Stimulated activated effector memory CD8-positive, alpha-beta T cell treated with anti-CD3 and anti-CD28 coated beads, Interleukin-12 subunit alpha, Interleukin-12 subunit beta, amount 100 ng/mL, for 72 hours (primary cell): ENCODE measurements at regions not wholly inside any gene's neighbourhood (a gene's known extent, or its start where the extent isn't known, plus 50 kb on each side); places are given as distances from the start of the nearest gene placed in this dataset.

ENCODE experiments used
- ATAC-seq: fragments of 150-1000 bp; cut with Tn5 transposase; 2 replicates; pipeline ENCODE4 v1.10.0; 2021
- DNase-seq, 2 donors: peaks; one replicate each; pipeline ENCODE4 v3.0.0; 2021 to 2022; ENCODE audit warnings: low spot score in 2 of 2
- H3K27ac Mint-ChIP-seq: one replicate; pipeline ENCODE4 v1.8.0; 2022; ENCODE audit warnings: mild to moderate bottlenecking, mixed read lengths
- H3K36me3 Mint-ChIP-seq: one replicate; pipeline ENCODE4 v1.8.0; 2022; ENCODE audit warnings: mild to moderate bottlenecking, mixed read lengths
- H3K4me1 Mint-ChIP-seq: one replicate; pipeline ENCODE4 v1.8.0; 2022; ENCODE audit warnings: mixed read lengths
- H3K4me3 Mint-ChIP-seq: one replicate; pipeline ENCODE4 v1.8.0; 2022; ENCODE audit warnings: mild to moderate bottlenecking, mixed read lengths
- H3K9me3 Mint-ChIP-seq: one replicate; pipeline ENCODE4 v1.8.0; 2022; ENCODE audit warnings: mixed read lengths

- H3K27ac Mint-ChIP-seq = no peak overlapping the region
- DNase-seq (no peak), ATAC-seq (no peak)
- no peaks in the 10 kb centered on the region for H3K36me3 Mint-ChIP-seq
- H3K4me3 Mint-ChIP-seq = no peak overlapping the region
- no peaks in the 10 kb centered on the region for H3K4me1 Mint-ChIP-seq
- H3K9me3 Mint-ChIP-seq = no peaks in the 10 kb centered on the region
These were observed 180.8 kb upstream of the NTF3 start for GRCh38 chr12:5251092-5251491.

- DNase-seq (no peak), ATAC-seq (no peak)
- Mint-ChIP-seq H3K36me3 (no peaks in the 10 kb centered on the region), H3K9me3 (no peaks in the 10 kb centered on the region), H3K4me1 (no peaks in the 10 kb centered on the region), H3K4me3 (no peak overlapping the region), H3K27ac (no peak overlapping the region)
These were observed 180.1 kb upstream of the NTF3 start for GRCh38 chr12:5251786-5252185.

- Mint-ChIP-seq H3K4me1 (no peaks in the 10 kb centered on the region), H3K27ac (no peak overlapping the region), H3K9me3 (no peaks in the 10 kb centered on the region), H3K36me3 (no peaks in the 10 kb centered on the region), H3K4me3 (no peak overlapping the region)
- no peak for DNase-seq
- no peak for ATAC-seq
These were observed 177.2 kb upstream of the NTF3 start for GRCh38 chr12:5254703-5255102.

- Mint-ChIP-seq H3K4me1 (no peaks in the 10 kb centered on the region), H3K27ac (no peak overlapping the region), H3K36me3 (no peaks in the 10 kb centered on the region), H3K4me3 (no peak overlapping the region), H3K9me3 (no peaks in the 10 kb centered on the region)
- no peak for ATAC-seq
- no peak for DNase-seq
These were observed 174.0 kb upstream of the NTF3 start for GRCh38 chr12:5257763-5258495.

- DNase-seq = no peak
- no peaks in the 10 kb centered on the region for H3K36me3 Mint-ChIP-seq
- no peaks in the 10 kb centered on the region for H3K9me3 Mint-ChIP-seq
These were observed 173.4 kb upstream of the NTF3 start for GRCh38 chr12:5258498-5258897.

GRCh38 chr12:5258926-5259325 is 173.0 kb upstream of the NTF3 start:
- DNase-seq (no peak), ATAC-seq (no peak)
- H3K4me1 Mint-ChIP-seq = no peaks in the 10 kb centered on the region
- H3K9me3 Mint-ChIP-seq = no peaks in the 10 kb centered on the region
- no peak overlapping the region for H3K4me3 Mint-ChIP-seq
- H3K27ac Mint-ChIP-seq = no peak overlapping the region
- no peaks in the 10 kb centered on the region for H3K36me3 Mint-ChIP-seq

More at GRCh38 chr12:5258498-5258897, 173.4 kb upstream of the NTF3 start:
- no peak for ATAC-seq
- Mint-ChIP-seq H3K4me3 (no peak overlapping the region), H3K27ac (no peak overlapping the region), H3K4me1 (no peaks in the 10 kb centered on the region)

GRCh38 chr12:5259523-5259922 is 172.4 kb upstream of the NTF3 start:
- H3K4me3 Mint-ChIP-seq = no peak overlapping the region

GRCh38 chr12:5260086-5260485 is 171.8 kb upstream of the NTF3 start:
- no peaks in the 10 kb centered on the region for H3K4me1 Mint-ChIP-seq
- H3K36me3 Mint-ChIP-seq = no peaks in the 10 kb centered on the region
- ATAC-seq (no peak), DNase-seq (no peak)
- H3K9me3 Mint-ChIP-seq = no peaks in the 10 kb centered on the region
- no peak overlapping the region for H3K4me3 Mint-ChIP-seq
- H3K27ac Mint-ChIP-seq = no peak overlapping the region

More at GRCh38 chr12:5259523-5259922, 172.4 kb upstream of the NTF3 start:
- no peak for DNase-seq
- Mint-ChIP-seq H3K9me3 (no peaks in the 10 kb centered on the region), H3K4me1 (no peaks in the 10 kb centered on the region), H3K27ac (no peak overlapping the region), H3K36me3 (no peaks in the 10 kb centered on the region)
- ATAC-seq = no peak

GRCh38 chr12:5260591-5261086 is 171.3 kb upstream of the NTF3 start:
- no peak for DNase-seq

GRCh38 chr12:5262450-5262849 is 169.5 kb upstream of the NTF3 start:
- DNase-seq = no peak
- H3K4me1 Mint-ChIP-seq = no peaks in the 10 kb centered on the region
- no peaks in the 10 kb centered on the region for H3K9me3 Mint-ChIP-seq
- no peaks in the 10 kb centered on the region for H3K36me3 Mint-ChIP-seq
- no peak for ATAC-seq
- H3K4me3 Mint-ChIP-seq = no peak overlapping the region
- no peak overlapping the region for H3K27ac Mint-ChIP-seq

More at GRCh38 chr12:5260591-5261086, 171.3 kb upstream of the NTF3 start:
- no peaks in the 10 kb centered on the region for H3K9me3 Mint-ChIP-seq
- H3K36me3 Mint-ChIP-seq = no peaks in the 10 kb centered on the region
- no peaks in the 10 kb centered on the region for H3K4me1 Mint-ChIP-seq
- ATAC-seq = no peak
- H3K27ac Mint-ChIP-seq = no peak overlapping the region
- no peak overlapping the region for H3K4me3 Mint-ChIP-seq

GRCh38 chr12:5262885-5263284 is 169.0 kb upstream of the NTF3 start:
- H3K9me3 Mint-ChIP-seq = no peaks in the 10 kb centered on the region
- no peaks in the 10 kb centered on the region for H3K4me1 Mint-ChIP-seq
- H3K27ac Mint-ChIP-seq = no peak overlapping the region
- DNase-seq = no peak
- ATAC-seq = no peak
- H3K36me3 Mint-ChIP-seq = no peaks in the 10 kb centered on the region
- no peak overlapping the region for H3K4me3 Mint-ChIP-seq

GRCh38 chr12:5264006-5264405 is 167.9 kb upstream of the NTF3 start:
- DNase-seq = no peak
- H3K4me3 Mint-ChIP-seq = no peak overlapping the region
- H3K9me3 Mint-ChIP-seq = no peaks in the 10 kb centered on the region
- H3K4me1 Mint-ChIP-seq = no peaks in the 10 kb centered on the region
- no peak for ATAC-seq
- no peak overlapping the region for H3K27ac Mint-ChIP-seq
- H3K36me3 Mint-ChIP-seq = no peaks in the 10 kb centered on the region

- Mint-ChIP-seq H3K4me3 (no peak overlapping the region), H3K27ac (no peak overlapping the region), H3K9me3 (no peaks in the 10 kb centered on the region), H3K36me3 (no peaks in the 10 kb centered on the region), H3K4me1 (no peaks in the 10 kb centered on the region)
- DNase-seq = no peak
- ATAC-seq = no peak
These were observed 164.1 kb upstream of the NTF3 start for GRCh38 chr12:5267603-5268423.

- H3K27ac Mint-ChIP-seq = no peak overlapping the region
- ATAC-seq = no peak
- H3K4me3 Mint-ChIP-seq = no peak overlapping the region
- H3K4me1 Mint-ChIP-seq = no peaks in the 10 kb centered on the region
- DNase-seq = no peak
- H3K36me3 Mint-ChIP-seq = no peaks in the 10 kb centered on the region
- no peaks in the 10 kb centered on the region for H3K9me3 Mint-ChIP-seq
These were observed 163.3 kb upstream of the NTF3 start for GRCh38 chr12:5268424-5269210.

- no peak overlapping the region for H3K27ac Mint-ChIP-seq
- H3K4me1 Mint-ChIP-seq = no peaks in the 10 kb centered on the region
- no peak for DNase-seq
- no peak for ATAC-seq
- H3K9me3 Mint-ChIP-seq = no peaks in the 10 kb centered on the region
- H3K36me3 Mint-ChIP-seq = no peaks in the 10 kb centered on the region
- H3K4me3 Mint-ChIP-seq = no peak overlapping the region
These were observed 162.1 kb upstream of the NTF3 start for GRCh38 chr12:5269846-5270245.
